Tibial artery (tissue), 4 donors: ENCODE measurements at regions not wholly inside any gene's neighbourhood (a gene's known extent, or its start where the extent isn't known, plus 50 kb on each side); places are given as distances from the start of the nearest gene placed in this dataset.

ENCODE experiments used
- DNase-seq, 2 donors: peaks; one replicate each; pipeline ENCODE4 v3.0.0-alpha.2; 2019
- H3K27ac ChIP-seq, 2 donors: fragments of 200-600 bp; sonication (generic) in 1 of 2; 1 replicate in 1 of 2; 2 replicates in 1 of 2; pipeline ENCODE4 v1.5.1; 2018 to 2019; ENCODE audit warnings: mild to moderate bottlenecking in 1 of 2
- H3K27me3 ChIP-seq, 2 donors: fragments of 200-600 bp; sonication (generic) in 1 of 2; one replicate each; pipeline versions ENCODE4 v1.5.1 to v1.6.0; 2016 to 2019
- H3K36me3 ChIP-seq, 3 donors: fragments of 200-600 bp; sonication (generic) in 2 of 3; one replicate each; pipeline ENCODE4 v1.5.1; 2016 to 2019; ENCODE audit warnings: mild to moderate bottlenecking in 2 of 3
- H3K4me1 ChIP-seq, 4 donors: fragments of 200-600 bp; sonication (generic) in 2 of 4; 1 replicate in 3 of 4; 2 replicates in 1 of 4; pipeline ENCODE4 v1.5.1; 2016 to 2019
- H3K4me3 ChIP-seq, 2 donors: fragments of 200-600 bp; sonication (generic) in 1 of 2; 1 replicate in 1 of 2; 2 replicates in 1 of 2; pipeline ENCODE4 v1.5.1; 2018 to 2019; ENCODE audit warnings: mild to moderate bottlenecking in 2 of 2
- H3K9me3 ChIP-seq, 3 donors: fragments of 200-600 bp; sonication (generic) in 1 of 3; one replicate each; pipeline ENCODE4 v1.5.1; 2016 to 2019
- intact Hi-C: fragments of 100-400 bp; cut with DNase I; formaldehyde crosslinking; loops from one replicate; pipeline ENCODE4 v1.15.0; 2023; ENCODE audit warnings: low total_unique reads
- TF ChIP-seq, protein P1 (sequence below), 2 experiments: fragments of 200-600 bp in 1 of 2; fragments of 450-650 bp in 1 of 2; IDR thresholded peaks; one replicate each; pipeline ENCODE4 v1.5.1; 2017 to 2019; ENCODE audit warnings: antibody characterized with exemption in 2 of 2, mild to moderate bottlenecking in 1 of 2, moderate library complexity in 1 of 2

GRCh38 chr5:87686975-87687374, 274.2 kb upstream of the CCNH start:
- no peak overlapping the region for H3K27ac ChIP-seq
- no peaks in the 10 kb centered on the region for H3K36me3 ChIP-seq
- no peak for DNase-seq
- H3K9me3 ChIP-seq: peaks cover 0 to 11% (median 0%) of the 10 kb centered on the region in 3 donors
- no peak overlapping the region for H3K4me3 ChIP-seq
- H3K27me3 ChIP-seq: no peaks in the 10 kb centered on the region
- TF ChIP-seq, protein P1, sequence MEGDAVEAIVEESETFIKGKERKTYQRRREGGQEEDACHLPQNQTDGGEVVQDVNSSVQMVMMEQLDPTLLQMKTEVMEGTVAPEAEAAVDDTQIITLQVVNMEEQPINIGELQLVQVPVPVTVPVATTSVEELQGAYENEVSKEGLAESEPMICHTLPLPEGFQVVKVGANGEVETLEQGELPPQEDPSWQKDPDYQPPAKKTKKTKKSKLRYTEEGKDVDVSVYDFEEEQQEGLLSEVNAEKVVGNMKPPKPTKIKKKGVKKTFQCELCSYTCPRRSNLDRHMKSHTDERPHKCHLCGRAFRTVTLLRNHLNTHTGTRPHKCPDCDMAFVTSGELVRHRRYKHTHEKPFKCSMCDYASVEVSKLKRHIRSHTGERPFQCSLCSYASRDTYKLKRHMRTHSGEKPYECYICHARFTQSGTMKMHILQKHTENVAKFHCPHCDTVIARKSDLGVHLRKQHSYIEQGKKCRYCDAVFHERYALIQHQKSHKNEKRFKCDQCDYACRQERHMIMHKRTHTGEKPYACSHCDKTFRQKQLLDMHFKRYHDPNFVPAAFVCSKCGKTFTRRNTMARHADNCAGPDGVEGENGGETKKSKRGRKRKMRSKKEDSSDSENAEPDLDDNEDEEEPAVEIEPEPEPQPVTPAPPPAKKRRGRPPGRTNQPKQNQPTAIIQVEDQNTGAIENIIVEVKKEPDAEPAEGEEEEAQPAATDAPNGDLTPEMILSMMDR (IDR thresholded peaks at IDR 0.05): no peak
- intact Hi-C loops: no loop called here
- H3K4me1 ChIP-seq: no peaks in the 10 kb centered on the region

GRCh38 chr5:87686018-87686417, 273.3 kb upstream of the CCNH start:
- intact Hi-C loops: no loop called here
- Histone ChIP-seq H3K27ac (no peak overlapping the region), H3K36me3 (no peaks in the 10 kb centered on the region), H3K4me3 (no peak overlapping the region), H3K9me3 (peaks cover 0 to 11% (median 0%) of the 10 kb centered on the region in 3 donors), H3K27me3 (no peaks in the 10 kb centered on the region), H3K4me1 (no peaks in the 10 kb centered on the region)
- TF ChIP-seq, protein P1 (IDR thresholded peaks at IDR 0.05): no peak
- DNase-seq: no peak

DNA sequence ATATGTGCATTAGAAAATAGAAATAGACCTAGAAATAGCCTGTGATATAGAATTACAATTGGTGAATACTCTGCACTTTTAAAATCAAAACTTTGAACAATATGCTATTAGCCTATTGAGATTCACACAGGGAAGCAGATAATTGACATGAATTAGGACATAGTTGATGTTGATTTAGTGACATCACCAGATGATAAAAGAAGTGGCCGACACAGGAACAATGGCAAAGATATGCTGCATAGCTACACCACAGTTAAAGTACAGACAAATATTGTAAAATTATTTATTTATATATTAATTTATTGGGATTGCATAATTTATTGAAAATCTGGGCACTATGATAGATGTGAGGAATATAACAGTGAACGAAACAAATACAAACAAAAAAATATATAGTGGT, 261.5 kb upstream of the CCNH start:
- no peaks in the 10 kb centered on the region for H3K27me3 ChIP-seq
- H3K9me3 ChIP-seq: no peaks in the 10 kb centered on the region
- no peak for DNase-seq
- TF ChIP-seq, protein P1 (IDR thresholded peaks at IDR 0.05): no peak
- H3K27ac ChIP-seq: no peak overlapping the region
- no peaks in the 10 kb centered on the region for H3K4me1 ChIP-seq
- H3K36me3 ChIP-seq: no peaks in the 10 kb centered on the region
- H3K4me3 ChIP-seq: no peak overlapping the region
- intact Hi-C loops: no loop called here

GRCh38 chr5:87671146-87671545, 258.4 kb upstream of the CCNH start:
- intact Hi-C loops: no loop called here
- Histone ChIP-seq H3K36me3 (no peaks in the 10 kb centered on the region), H3K4me1 (no peaks in the 10 kb centered on the region), H3K27me3 (no peaks in the 10 kb centered on the region), H3K27ac (no peak overlapping the region), H3K4me3 (no peak overlapping the region), H3K9me3 (no peaks in the 10 kb centered on the region)
- no peak for DNase-seq
- TF ChIP-seq, protein P1 (IDR thresholded peaks at IDR 0.05): no peak

GRCh38 chr5:87665166-87665565, 252.4 kb upstream of the CCNH start:
- Histone ChIP-seq H3K4me3 (no peak overlapping the region), H3K27me3 (no peaks in the 10 kb centered on the region), H3K9me3 (no peaks in the 10 kb centered on the region), H3K27ac (no peak overlapping the region), H3K36me3 (no peaks in the 10 kb centered on the region), H3K4me1 (no peaks in the 10 kb centered on the region)
- DNase-seq: no peak
- TF ChIP-seq, protein P1 (IDR thresholded peaks at IDR 0.05): no peak
- intact Hi-C loops: no loop called here
